Adrenal gland (tissue), 5 donors: ENCODE measurements at regions not wholly inside any gene's neighbourhood (a gene's known extent, or its start where the extent isn't known, plus 50 kb on each side); places are given as distances from the start of the nearest gene placed in this dataset.

Experiments used
- CTCF ChIP-seq, 6 experiments: fragments of 450-650 bp in 4 of 6; fragments of 200-600 bp in 2 of 6; sonication (generic) in 1 of 6; IDR thresholded peaks; 1 replicate in 5 of 6; 2 replicates in 1 of 6; pipeline versions ENCODE4 v1.5.1 to v1.8.0; 2016 to 2021; ENCODE audit warnings: antibody characterized with exemption in 6 of 6, mild to moderate bottlenecking in 2 of 6, moderate library complexity in 1 of 6
- POLR2A ChIP-seq, 2 donors: fragments of 450-650 bp; IDR thresholded peaks; one replicate each; pipeline ENCODE4 v1.6.1; 2017; ENCODE audit warnings: antibody characterized with exemption in 2 of 2, mild to moderate bottlenecking in 2 of 2, moderate library complexity in 1 of 2
- donor health status: DM: no; HTN: no; CAD: no.

- no peak for TF ChIP-seq CTCF (IDR thresholded peaks at IDR 0.05)
- TF ChIP-seq POLR2A (IDR thresholded peaks at IDR 0.05): no peak
Measured at GRCh38 chr2:113370030-113370429, 67.5 kb upstream of the ZNG1B start.
